NT2/D1 (cell line): ENCODE measurements at regions not wholly inside any gene's neighbourhood (a gene's known extent, or its start where the extent isn't known, plus 50 kb on each side); places are given as distances from the start of the nearest gene placed in this dataset.
A peak's percentile ranks its signal among the peaks of the same experiment; 100 is the strongest.

ENCODE experiments used
- DNase-seq: peaks from one replicate; pipeline ENCODE4 v3.0.0-alpha.2; 2011; ENCODE audit warnings: low read depth, low spot score
- H3K27me3 ChIP-seq: 2 replicates; pipeline ENCODE4 v1.6.0; 2011; ENCODE audit warnings: mild to moderate bottlenecking; ENCODE audit not compliant: insufficient read length, insufficient read depth
- H3K36me3 ChIP-seq: 2 replicates; pipeline ENCODE4 v1.6.1; 2011; ENCODE audit warnings: mild to moderate bottlenecking, low read length, mixed read lengths; ENCODE audit not compliant: insufficient read depth, insufficient read length
- H3K4me1 ChIP-seq: 2 replicates; pipeline ENCODE4 v1.5.1; 2011; ENCODE audit not compliant: insufficient read depth, insufficient read length
- H3K4me3 ChIP-seq: 2 replicates; pipeline ENCODE4 v1.5.1; 2011; ENCODE audit warnings: low read depth; ENCODE audit not compliant: insufficient read length
- H3K9ac ChIP-seq: 2 replicates; pipeline ENCODE4 v1.6.0; 2011; ENCODE audit warnings: low read depth; ENCODE audit not compliant: insufficient read length
- H3K9me3 ChIP-seq: 2 replicates; pipeline ENCODE4 v1.5.1; 2011; ENCODE audit warnings: mild to moderate bottlenecking, low read length; ENCODE audit not compliant: insufficient read depth
- SUZ12 ChIP-seq: IDR thresholded peaks from 2 replicates; pipeline ENCODE4 v1.6.1; 2011; ENCODE audit not compliant: insufficient read length, insufficient read depth; ENCODE audit errors: extremely low read depth
- YY1 ChIP-seq: IDR thresholded peaks from 2 replicates; pipeline ENCODE4 v1.6.1; 2011; ENCODE audit not compliant: insufficient read length, insufficient read depth
- ZNF274 ChIP-seq: IDR thresholded peaks from 2 replicates; pipeline ENCODE4 v1.6.1; 2011; ENCODE audit warnings: mild to moderate bottlenecking, low read depth, low read length

DNA sequence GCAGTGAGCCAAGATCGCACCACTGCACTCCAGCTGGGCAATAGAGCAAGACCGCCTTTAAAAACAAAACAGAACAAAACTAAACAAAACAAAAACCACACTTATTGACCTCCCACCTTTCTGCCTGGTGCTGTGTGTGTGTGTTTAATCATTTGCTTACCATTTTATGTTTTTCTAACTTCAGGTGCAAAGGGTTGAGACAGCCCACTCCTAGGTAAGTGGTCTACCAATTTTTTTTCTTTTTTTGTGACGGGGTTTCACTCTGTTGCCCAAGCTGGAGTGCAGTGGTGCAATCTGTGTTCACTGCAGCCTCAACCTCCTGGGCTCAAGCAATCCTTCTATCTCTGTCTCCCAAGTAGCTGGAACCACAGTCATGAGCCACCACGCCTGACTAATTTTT, 65.8 kb downstream of the SALL1 start:
- Histone ChIP-seq H3K36me3 (no peaks in the 10 kb centered on the region), H3K9me3 (no peaks in the 10 kb centered on the region), H3K4me1 (no peaks in the 10 kb centered on the region), H3K4me3 (no peak overlapping the region), H3K27me3 (no peaks in the 10 kb centered on the region), H3K9ac (no peak overlapping the region)
- no peak for TF ChIP-seq ZNF274
- no peak for TF ChIP-seq SUZ12
- no peak for TF ChIP-seq YY1
- no peak for DNase-seq

DNA sequence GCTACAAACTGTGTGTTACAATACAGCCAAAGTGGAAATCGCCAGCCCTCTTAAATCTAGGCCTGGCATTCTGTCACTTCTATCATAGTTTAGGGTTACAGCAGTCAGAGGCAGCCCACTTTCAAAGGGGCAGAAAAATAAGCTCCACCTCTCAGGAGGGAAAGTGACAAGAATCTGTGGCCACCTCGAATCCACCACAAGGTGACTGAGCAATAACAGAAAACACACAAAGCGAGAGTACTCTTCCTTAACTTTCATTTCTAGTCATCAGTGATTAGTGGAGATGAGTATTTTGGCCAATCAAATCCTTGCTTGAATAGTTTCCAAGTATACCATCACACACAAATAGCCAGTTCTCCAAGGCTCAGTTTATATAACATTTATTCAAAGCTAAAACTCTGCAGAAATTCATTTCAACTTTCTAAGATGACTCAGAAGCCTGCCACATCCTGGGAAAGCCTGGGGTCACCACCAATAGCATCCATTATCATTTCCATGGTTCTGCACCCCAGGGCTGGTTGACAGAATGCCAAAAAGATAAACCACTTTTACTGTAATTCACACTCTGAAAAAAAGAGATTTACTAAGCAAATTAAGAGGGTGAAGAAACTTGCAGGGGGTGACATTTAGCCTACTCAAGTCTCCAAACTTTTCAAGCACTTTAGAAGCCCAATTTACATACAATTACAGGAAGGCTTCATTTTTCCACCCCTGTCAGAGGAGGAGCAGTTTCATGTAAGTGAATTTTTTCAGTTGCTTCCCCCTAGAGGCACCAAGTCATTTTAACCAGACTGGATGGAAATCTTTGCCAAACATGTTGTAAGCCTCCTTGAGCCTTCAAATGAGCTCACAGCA, 66.8 kb downstream of the SALL1 start:
- Histone ChIP-seq H3K9ac (no peak overlapping the region), H3K27me3 (no peaks in the 10 kb centered on the region), H3K4me3 (no peak overlapping the region), H3K4me1 (no peaks in the 10 kb centered on the region), H3K36me3 (no peaks in the 10 kb centered on the region), H3K9me3 (no peaks in the 10 kb centered on the region)
- peak; percentile 28 for DNase-seq
- TF ChIP-seq SUZ12: no peak
- TF ChIP-seq ZNF274: no peak
- no peak for TF ChIP-seq YY1

- no peak for DNase-seq
- Histone ChIP-seq H3K36me3 (no peaks in the 10 kb centered on the region), H3K27me3 (no peaks in the 10 kb centered on the region), H3K4me1 (no peaks in the 10 kb centered on the region), H3K9me3 (no peaks in the 10 kb centered on the region), H3K4me3 (no peak overlapping the region), H3K9ac (no peak overlapping the region)
- no peak for TF ChIP-seq ZNF274
- no peak for TF ChIP-seq YY1
- no peak for TF ChIP-seq SUZ12
Measured at GRCh38 chr16:51072591-51072990, 78.5 kb downstream of the SALL1 start.

DNA sequence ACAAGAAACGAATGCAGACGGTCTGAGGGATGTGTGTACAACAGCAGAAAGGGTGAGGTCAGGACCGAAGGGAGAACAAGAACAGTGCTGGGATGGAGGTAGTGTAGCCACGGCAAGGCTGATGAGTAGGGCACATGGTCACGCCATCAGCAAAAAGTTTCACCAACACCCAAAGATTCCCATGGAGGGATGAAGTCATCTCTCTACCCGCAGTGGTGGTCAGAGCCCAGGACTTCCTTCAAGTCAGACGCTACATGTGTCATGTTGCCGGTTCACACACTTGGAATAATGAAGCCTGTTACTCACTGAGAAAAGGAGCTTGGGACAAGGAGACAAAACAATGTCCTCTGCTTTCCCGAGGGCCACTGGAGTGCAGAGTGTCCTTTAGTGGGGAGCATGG, 79.7 kb downstream of the SALL1 start:
- no peak for DNase-seq
- H3K36me3 ChIP-seq: no peaks in the 10 kb centered on the region

GRCh38 chr16:51067352-51067751, 83.7 kb downstream of the SALL1 start:
- DNase-seq: no peak
- H3K27me3 ChIP-seq: no peaks in the 10 kb centered on the region
- TF ChIP-seq YY1 (no peak), ZNF274 (no peak), SUZ12 (no peak)
- no peaks in the 10 kb centered on the region for H3K9me3 ChIP-seq
- no peak overlapping the region for H3K4me3 ChIP-seq
- H3K4me1 ChIP-seq: no peaks in the 10 kb centered on the region
- no peak overlapping the region for H3K9ac ChIP-seq
- H3K36me3 ChIP-seq: no peaks in the 10 kb centered on the region

More for the DNA sequence above, 79.7 kb downstream of the SALL1 start:
- Histone ChIP-seq H3K9ac (no peak overlapping the region), H3K9me3 (no peaks in the 10 kb centered on the region), H3K27me3 (no peaks in the 10 kb centered on the region), H3K4me3 (no peak overlapping the region), H3K4me1 (no peaks in the 10 kb centered on the region)
- TF ChIP-seq SUZ12 (no peak), ZNF274 (no peak), YY1 (no peak)

DNA sequence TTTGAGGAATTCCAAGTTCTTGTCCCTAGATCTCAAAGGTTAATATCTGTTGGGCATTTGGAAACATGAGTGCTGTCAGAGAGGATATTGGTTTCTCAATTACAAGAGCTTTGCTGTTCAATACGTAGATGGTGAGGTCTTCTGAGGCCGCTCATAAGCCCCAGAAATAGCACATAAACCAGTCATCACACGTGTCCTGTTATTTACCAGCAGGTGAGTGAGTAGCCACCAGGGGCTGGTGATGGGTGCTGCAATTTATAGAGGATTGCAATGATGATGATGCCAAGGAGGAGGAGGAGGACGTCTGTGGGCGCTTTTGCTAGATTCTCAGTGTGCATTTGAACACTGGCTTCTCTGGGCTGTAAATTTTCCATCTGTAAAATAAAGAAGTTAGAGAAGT, 89.0 kb downstream of the SALL1 start:
- Histone ChIP-seq H3K9me3 (no peaks in the 10 kb centered on the region), H3K27me3 (no peaks in the 10 kb centered on the region), H3K9ac (no peak overlapping the region), H3K36me3 (no peaks in the 10 kb centered on the region), H3K4me1 (peaks cover 2% of the 10 kb centered on the region), H3K4me3 (no peak overlapping the region)
- no peak for DNase-seq
- TF ChIP-seq SUZ12 (no peak), YY1 (no peak), ZNF274 (no peak)

- no peaks in the 10 kb centered on the region for H3K9me3 ChIP-seq
- DNase-seq: no peak
- no peaks in the 10 kb centered on the region for H3K27me3 ChIP-seq
- H3K4me1 ChIP-seq: peaks cover 3% of the 10 kb centered on the region
- no peaks in the 10 kb centered on the region for H3K36me3 ChIP-seq
- no peak overlapping the region for H3K4me3 ChIP-seq
- TF ChIP-seq YY1 (no peak), ZNF274 (no peak), SUZ12 (no peak)
- no peak overlapping the region for H3K9ac ChIP-seq
Measured at GRCh38 chr16:51061328-51061727, 89.7 kb downstream of the SALL1 start.
